Stimulated activated CD4-positive, alpha-beta T cell treated with anti-CD3 and anti-CD28 coated beads, Interleukin-2, amount 100 ng/mL, for 24 hours (primary cell): ENCODE measurements at regions not wholly inside any gene's neighbourhood (a gene's known extent, or its start where the extent isn't known, plus 50 kb on each side); places are given as distances from the start of the nearest gene placed in this dataset.

ENCODE experiments used
- DNase-seq, 2 donors: peaks; one replicate each; pipeline ENCODE4 v3.0.0-alpha.2; 2020

GRCh38 chr5:118778941-118779340, 209.4 kb downstream of the DTWD2 start:
- DNase-seq, result no peak

- DNase-seq, result no peak
These were observed 211.1 kb downstream of the DTWD2 start for GRCh38 chr5:118777189-118777736.

- DNase-seq, result no peak
These were observed 211.6 kb downstream of the DTWD2 start for GRCh38 chr5:118776755-118777154.

- DNase-seq, result no peak
These were observed 212.4 kb downstream of the DTWD2 start for GRCh38 chr5:118775790-118776499.

GRCh38 chr5:118768607-118769175, 219.7 kb downstream of the DTWD2 start:
- DNase-seq, result no peak

GRCh38 chr5:118762291-118762690, 226.1 kb downstream of the DTWD2 start:
- no peak for DNase-seq

- no peak for DNase-seq
These were observed 226.5 kb downstream of the DTWD2 start for GRCh38 chr5:118761814-118762213.

GRCh38 chr5:118752969-118753368, 235.4 kb downstream of the DTWD2 start:
- no peak for DNase-seq

- no peak for DNase-seq
These were observed 252.0 kb downstream of the DTWD2 start for GRCh38 chr5:118736396-118736795.

- no peak for DNase-seq
These were observed 255.0 kb downstream of the DTWD2 start for GRCh38 chr5:118733394-118733793.

GRCh38 chr5:118728191-118728590, 260.2 kb downstream of the DTWD2 start:
- DNase-seq, result no peak

- DNase-seq, result no peak
These were observed 261.5 kb downstream of the DTWD2 start for GRCh38 chr5:118726891-118727290.

- no peak for DNase-seq
These were observed 265.4 kb downstream of the DTWD2 start for GRCh38 chr5:118723021-118723338.

- no peak for DNase-seq
These were observed 266.0 kb downstream of the DTWD2 start for GRCh38 chr5:118722122-118723020.

GRCh38 chr5:118711727-118712126, 276.6 kb downstream of the DTWD2 start:
- DNase-seq, result no peak

- DNase-seq, result no peak
These were observed 282.2 kb downstream of the DTWD2 start for GRCh38 chr5:118705959-118706667.

GRCh38 chr5:118703241-118703640, 285.1 kb downstream of the DTWD2 start:
- DNase-seq, result no peak

- no peak for DNase-seq
These were observed 286.6 kb downstream of the DTWD2 start for GRCh38 chr5:118701791-118702190.

GRCh38 chr5:118700510-118700909, 287.8 kb downstream of the DTWD2 start:
- DNase-seq, result no peak

GRCh38 chr5:118698774-118699173, 289.6 kb downstream of the DTWD2 start:
- DNase-seq, result no peak

GRCh38 chr5:118696076-118696475, 292.3 kb downstream of the DTWD2 start:
- no peak for DNase-seq

GRCh38 chr5:118692811-118693342, 295.5 kb downstream of the DTWD2 start:
- DNase-seq, result no peak
